ENCODE measurements at regions not wholly inside any gene's neighbourhood (a gene's known extent, or its start where the extent isn't known, plus 50 kb on each side); places are given as distances from the start of the nearest gene placed in this dataset.

DNA sequence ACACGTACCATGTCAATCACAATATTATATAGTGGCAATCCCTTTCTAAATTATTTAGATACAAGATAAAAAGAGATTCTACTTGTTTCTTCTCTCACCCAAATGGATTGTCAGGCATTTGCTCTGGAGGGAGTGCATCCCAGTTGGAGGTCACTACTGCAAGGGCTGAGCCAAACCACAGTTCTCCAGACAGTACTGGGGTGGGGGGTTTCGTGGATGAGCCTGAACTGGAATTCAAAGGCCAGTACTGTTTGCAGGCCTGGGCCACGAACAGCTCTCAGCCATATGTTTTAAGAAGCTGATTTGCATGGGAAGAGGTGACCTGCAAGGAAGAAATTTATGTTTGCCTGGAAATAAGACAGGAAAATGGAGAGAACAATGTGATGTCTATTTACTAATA lies 314.9 kb downstream of the PMP22 start:
- TF ChIP-seq TSHZ1 (CRISPR knock-in tag; IDR thresholded peaks at IDR 0.05), result no peak
- FAIRE-seq (no peak), ATAC-seq (no peak), DNase-seq (ENCODE audit: extremely low read depth in 1 of 4, low spot score in 3 of 4) (no peak)
- CTCF ChIA-PET (ENCODE audit: low intra/inter-chr PET ratio), result no interaction called here
- H3K27me3 ChIP-seq (ENCODE audit: control insufficient read depth in 2 of 2, insufficient read depth in 2 of 2, low read length in 2 of 2), result no peaks in the 10 kb centered on the region
- no TSS peak for BruUV-seq (replicated peaks)
- H3K9me3 ChIP-seq (replicated peaks; ENCODE audit: control insufficient read depth, insufficient read depth, low read depth, low read length), result no peaks in the 10 kb centered on the region
- no peak overlapping the region for H2AFZ ChIP-seq (ENCODE audit: low read depth, low read length)
- no peaks in the 10 kb centered on the region for H3K79me2 ChIP-seq (ENCODE audit: control insufficient read depth, insufficient read depth, low read length)
- H3K4me1 ChIP-seq (replicated peaks in 1 of 2; ENCODE audit: control insufficient read depth in 2 of 2, insufficient read depth in 2 of 2, low read length in 2 of 2), result no peaks in the 10 kb centered on the region
- in situ Hi-C loops (cut with MboI), result no loop called here
- intact Hi-C loops (cut with micrococcal nuclease), result no loop called here
- WGBS (ENCODE audit: insufficient coverage, low coverage, missing lambda C conversion rate), result 6% methylated on average over 2 of the region's 3 CpGs
- H3K9me1 ChIP-seq (ENCODE audit: control insufficient read depth, insufficient read depth, low read length), result no peaks in the 10 kb centered on the region
- H3K36me3 ChIP-seq (ENCODE audit: control insufficient read depth, insufficient read depth, low read length), result no peaks in the 10 kb centered on the region
- POLR2A ChIA-PET, result no interaction called here
- no peak overlapping the region for H3K4me2 ChIP-seq (ENCODE audit: insufficient read depth, low read length)
- no peak overlapping the region for H3K4me3 ChIP-seq
- no peaks in the 10 kb centered on the region for H4K20me1 ChIP-seq (replicated peaks; ENCODE audit: control insufficient read depth, insufficient read depth, low read length)
- no peak overlapping the region for H3K27ac ChIP-seq (ENCODE audit: extremely low read depth, low read depth, low read length)
- no peak overlapping the region for H3K9ac ChIP-seq (ENCODE audit: insufficient read depth in 1 of 2, low read depth in 2 of 2, low read length in 2 of 2)

GRCh38 chr17:14947671-14948070 lies 317.5 kb downstream of the PMP22 start:
- no peaks in the 10 kb centered on the region for H3K9me1 ChIP-seq (ENCODE audit: control insufficient read depth, insufficient read depth, low read length)
- FAIRE-seq, result no peak
- no peak for TF ChIP-seq TARDBP (IDR thresholded peaks at IDR 0.05)
- TF ChIP-seq NFE2L1 (tag; IDR thresholded peaks at IDR 0.05; ENCODE audit: borderline replicate concordance, low read depth), result no peak
- TF ChIP-seq ELF4 (CRISPR knock-in tag; IDR thresholded peaks at IDR 0.05), result no peak
- TF ChIP-seq, protein P1, sequence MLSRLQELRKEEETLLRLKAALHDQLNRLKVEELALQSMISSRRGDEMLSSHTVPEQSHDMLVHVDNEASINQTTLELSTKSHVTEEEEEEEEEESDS (CRISPR knock-in tag; IDR thresholded peaks at IDR 0.05), result no peak
- TF ChIP-seq RBM14 (IDR thresholded peaks at IDR 0.05; ENCODE audit: borderline replicate concordance, insufficient read depth, low read depth, low read length), result no peak
- TF ChIP-seq, protein P2, sequence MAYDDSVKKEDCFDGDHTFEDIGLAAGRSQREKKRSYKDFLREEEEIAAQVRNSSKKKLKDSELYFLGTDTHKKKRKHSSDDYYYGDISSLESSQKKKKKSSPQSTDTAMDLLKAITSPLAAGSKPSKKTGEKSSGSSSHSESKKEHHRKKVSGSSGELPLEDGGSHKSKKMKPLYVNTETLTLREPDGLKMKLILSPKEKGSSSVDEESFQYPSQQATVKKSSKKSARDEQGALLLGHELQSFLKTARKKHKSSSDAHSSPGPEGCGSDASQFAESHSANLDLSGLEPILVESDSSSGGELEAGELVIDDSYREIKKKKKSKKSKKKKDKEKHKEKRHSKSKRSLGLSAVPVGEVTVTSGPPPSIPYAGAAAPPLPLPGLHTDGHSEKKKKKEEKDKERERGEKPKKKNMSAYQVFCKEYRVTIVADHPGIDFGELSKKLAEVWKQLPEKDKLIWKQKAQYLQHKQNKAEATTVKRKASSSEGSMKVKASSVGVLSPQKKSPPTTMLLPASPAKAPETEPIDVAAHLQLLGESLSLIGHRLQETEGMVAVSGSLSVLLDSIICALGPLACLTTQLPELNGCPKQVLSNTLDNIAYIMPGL (CRISPR knock-in tag; IDR thresholded peaks at IDR 0.05), result no peak
- TF ChIP-seq ZC3H8 (IDR thresholded peaks at IDR 0.05), result no peak
- no peak overlapping the region for H3K9ac ChIP-seq (ENCODE audit: insufficient read depth in 1 of 2, low read depth in 2 of 2, low read length in 2 of 2)
- no peaks in the 10 kb centered on the region for H3K4me1 ChIP-seq (replicated peaks in 1 of 2; ENCODE audit: control insufficient read depth in 2 of 2, insufficient read depth in 2 of 2, low read length in 2 of 2)
- ChIA-PET POLR2A (no interaction called here), CTCF (ENCODE audit: low intra/inter-chr PET ratio) (no interaction called here)
- H3K9me3 ChIP-seq (replicated peaks; ENCODE audit: control insufficient read depth, insufficient read depth, low read depth, low read length), result no peaks in the 10 kb centered on the region
- intact Hi-C loops (cut with micrococcal nuclease) (no loop called here), in situ Hi-C loops (cut with MboI) (no loop called here)
- H3K79me2 ChIP-seq (ENCODE audit: control insufficient read depth, insufficient read depth, low read length), result no peaks in the 10 kb centered on the region
- H3K4me3 ChIP-seq, result no peak overlapping the region
- no TSS peak for BruUV-seq (replicated peaks)
- no peaks in the 10 kb centered on the region for H3K27me3 ChIP-seq (ENCODE audit: control insufficient read depth in 2 of 2, insufficient read depth in 2 of 2, low read length in 2 of 2)
- H2AFZ ChIP-seq (ENCODE audit: low read depth, low read length), result no peak overlapping the region
- WGBS (ENCODE audit: insufficient coverage, low coverage, missing lambda C conversion rate), result 10% methylated on average over 2 of the region's 2 CpGs
- no peaks in the 10 kb centered on the region for H4K20me1 ChIP-seq (replicated peaks; ENCODE audit: control insufficient read depth, insufficient read depth, low read length)
- H3K36me3 ChIP-seq (ENCODE audit: control insufficient read depth, insufficient read depth, low read length), result no peaks in the 10 kb centered on the region
- no peak overlapping the region for H3K27ac ChIP-seq (ENCODE audit: extremely low read depth, low read depth, low read length)
- no peak for DNase-seq (ENCODE audit: extremely low read depth in 1 of 4, low spot score in 3 of 4)
- ATAC-seq, result no peak
- H3K4me2 ChIP-seq (ENCODE audit: insufficient read depth, low read length), result no peak overlapping the region
